ENCODE measurements at regions not wholly inside any gene's neighbourhood (a gene's known extent, or its start where the extent isn't known, plus 50 kb on each side); places are given as distances from the start of the nearest gene placed in this dataset.
"Not testable (repeated sequence)": the region's sequence is repeated elsewhere in the genome, so short reads cannot be mapped to it uniquely, and the experiment has no call there.

GRCh38 chr2:188035377-188035776, 256.3 kb upstream of the GULP1 start:
- TF ChIP-seq CTCF (IDR thresholded peaks at IDR 0.05; ENCODE audit: insufficient read depth, low read length, poor library complexity, severe bottlenecking); EZH2phosphoT487 (conservative IDR thresholded peaks at IDR 0.05; ENCODE audit: low read length): not testable (repeated sequence)
